ENCODE measurements at regions not wholly inside any gene's neighbourhood (a gene's known extent, or its start where the extent isn't known, plus 50 kb on each side); places are given as distances from the start of the nearest gene placed in this dataset.
"Not testable (repeated sequence)": the region's sequence is repeated elsewhere in the genome, so short reads cannot be mapped to it uniquely, and the experiment has no call there.

GRCh38 chr2:234251326-234252271 is 201.1 kb downstream of the SPP2 start:
- DNase-seq (ENCODE audit: low read depth in 4 of 4, low spot score in 3 of 4) = no peak

GRCh38 chr2:234250926-234251325 is 200.4 kb downstream of the SPP2 start:
- no peak for DNase-seq (ENCODE audit: low read depth in 4 of 4, low spot score in 3 of 4)

GRCh38 chr2:234249873-234250272 is 199.4 kb downstream of the SPP2 start:
- no peak for DNase-seq (ENCODE audit: low read depth in 4 of 4, low spot score in 3 of 4)

DNA sequence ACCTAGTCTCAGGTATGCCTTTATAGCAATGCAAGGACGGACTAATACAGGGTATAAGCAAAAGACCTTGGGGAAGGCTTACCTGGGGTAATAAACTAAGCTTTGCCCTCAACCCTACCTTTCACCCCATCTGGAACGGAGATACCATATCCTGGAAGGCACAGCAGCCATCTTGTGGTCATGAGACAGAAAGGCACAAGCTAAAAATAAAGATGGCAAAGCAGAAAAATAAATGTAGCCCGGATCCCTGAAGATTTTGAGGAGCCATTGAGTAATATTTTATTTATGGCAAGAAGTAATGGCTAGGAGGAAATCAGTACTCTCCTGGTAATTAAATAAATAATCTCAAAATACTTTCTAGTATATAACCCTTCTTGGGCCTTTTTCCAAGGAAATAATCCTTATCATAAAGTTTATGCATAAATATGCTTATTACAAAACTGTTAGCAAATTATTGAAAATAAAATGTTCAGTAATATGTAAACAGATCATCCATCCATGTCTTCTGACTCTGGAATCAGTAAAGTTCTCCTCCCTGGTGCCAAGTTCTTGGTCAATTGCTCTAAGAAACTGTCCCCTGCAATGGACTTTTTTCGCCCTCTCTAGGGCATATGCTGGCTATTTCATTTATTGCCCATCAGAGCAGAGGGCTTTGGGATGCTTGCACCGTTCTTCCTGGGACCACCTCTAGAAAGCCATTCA is 198.7 kb downstream of the SPP2 start:
- no peak for DNase-seq (ENCODE audit: low read depth in 4 of 4, low spot score in 3 of 4)

DNA sequence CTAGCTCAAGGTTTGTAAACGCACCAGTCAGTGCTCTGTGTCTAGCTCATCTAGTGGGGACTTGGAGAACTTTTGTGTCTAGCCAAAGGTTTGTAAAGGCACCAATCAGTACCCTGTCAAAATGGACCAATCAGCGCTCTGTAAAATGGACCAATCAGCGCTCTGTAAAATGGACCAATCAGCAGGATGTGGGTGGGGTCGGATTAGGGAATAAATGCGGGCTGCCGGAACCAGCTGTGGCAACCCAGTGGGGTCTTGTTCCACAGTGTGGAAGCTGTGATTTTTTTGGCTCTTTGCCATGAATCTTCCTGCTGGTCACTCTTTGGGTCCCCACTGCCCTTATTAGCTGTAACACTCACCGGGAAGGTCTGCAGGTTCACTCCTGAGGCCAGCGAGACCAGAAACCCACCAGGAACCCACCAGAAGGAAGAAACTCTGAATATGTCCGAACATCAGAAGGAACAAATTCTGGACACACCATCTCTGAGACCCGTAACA is 197.8 kb downstream of the SPP2 start:
- not testable (repeated sequence) for DNase-seq (ENCODE audit: low read depth in 4 of 4, low spot score in 3 of 4)

DNA sequence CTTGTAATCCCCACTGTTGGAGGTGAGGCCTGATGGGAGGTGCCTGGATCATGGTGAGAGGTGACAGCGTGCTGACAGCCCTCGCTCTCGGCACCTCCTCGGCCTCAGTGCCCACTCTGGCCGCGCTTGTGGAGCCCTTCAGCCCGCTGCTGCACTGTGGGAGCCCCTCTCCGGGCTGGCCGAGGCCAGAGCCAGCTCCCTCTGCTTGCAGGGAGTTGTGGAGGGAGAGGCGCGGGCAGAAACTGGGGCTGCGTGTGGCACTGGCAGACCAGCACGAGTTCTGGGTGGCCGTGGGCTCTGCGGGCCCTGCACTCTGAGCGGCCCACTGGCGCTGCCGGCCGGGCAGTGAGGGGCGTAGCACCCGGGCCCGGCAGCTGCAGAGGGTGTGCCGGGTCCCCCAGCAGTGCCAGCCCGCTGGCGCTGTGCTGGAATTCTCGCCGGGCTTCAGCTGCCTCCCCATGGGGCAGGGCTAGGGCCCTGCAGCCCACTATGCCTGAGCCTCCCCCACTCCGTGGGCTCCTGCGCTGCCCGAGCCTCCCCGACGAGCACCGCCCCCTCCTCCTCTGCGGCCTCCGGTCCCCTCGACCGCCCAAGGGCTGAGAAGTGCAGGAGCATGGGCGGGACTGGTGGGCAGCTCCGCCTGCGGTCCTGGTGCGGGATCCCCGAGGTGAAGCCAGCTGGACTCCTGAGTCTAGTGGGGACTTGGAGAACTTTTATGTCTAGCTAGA is 197.1 kb downstream of the SPP2 start:
- no peak for DNase-seq (ENCODE audit: low read depth in 4 of 4, low spot score in 3 of 4)

DNA sequence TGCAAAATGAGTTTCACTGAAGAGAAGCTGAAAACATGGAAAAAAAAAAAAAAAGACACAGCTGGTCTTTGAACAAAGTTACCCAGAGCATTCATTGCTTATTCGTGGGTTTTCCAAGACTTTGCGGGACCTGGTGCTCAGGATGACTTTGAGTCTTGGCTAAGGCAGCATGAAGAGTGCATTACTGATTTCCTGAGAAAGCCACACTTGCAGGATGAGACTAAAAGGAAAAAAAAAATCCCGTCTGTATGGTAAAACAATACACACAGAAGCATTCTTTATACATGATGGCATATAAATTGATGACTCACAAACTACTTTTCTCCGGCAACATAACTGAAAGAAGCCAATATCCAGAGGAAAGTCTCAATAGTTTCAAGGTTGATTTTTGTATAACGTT is 195.4 kb downstream of the SPP2 start:
- DNase-seq (ENCODE audit: low read depth in 4 of 4, low spot score in 3 of 4) = no peak

DNA sequence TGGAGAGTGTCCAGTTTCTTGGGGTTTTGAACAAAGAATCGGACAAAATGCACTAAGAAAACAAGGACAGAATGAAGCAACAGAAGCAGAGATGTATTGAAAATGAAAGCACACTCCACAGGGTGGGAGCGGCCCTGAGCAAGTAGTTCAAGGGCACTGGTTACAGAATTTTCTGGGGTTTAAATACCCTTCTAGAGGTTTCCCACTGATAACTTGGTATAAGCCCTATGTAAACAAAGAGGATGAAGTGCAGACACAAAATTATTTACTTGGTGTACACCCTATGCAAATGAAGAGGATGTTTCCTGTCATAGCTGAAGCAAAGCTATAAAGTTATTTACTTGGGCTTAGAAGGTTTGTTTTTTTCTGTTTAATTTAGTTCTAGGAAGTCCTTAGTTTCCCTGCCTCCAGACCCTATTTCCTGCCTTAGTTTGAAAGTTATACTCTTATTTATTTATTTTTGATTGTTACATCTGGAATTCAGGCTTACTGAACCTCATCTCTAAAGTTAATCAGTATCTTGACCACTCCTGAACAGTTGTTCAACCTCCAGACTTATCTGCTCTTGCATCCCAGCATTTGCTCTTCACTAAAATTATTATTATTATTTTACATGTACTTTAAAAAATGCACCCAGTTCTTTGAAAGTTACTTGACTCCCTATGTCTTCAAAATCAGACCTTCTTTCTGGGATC is 193.5 kb downstream of the SPP2 start:
- DNase-seq (ENCODE audit: low read depth in 4 of 4, low spot score in 3 of 4) = no peak

DNA sequence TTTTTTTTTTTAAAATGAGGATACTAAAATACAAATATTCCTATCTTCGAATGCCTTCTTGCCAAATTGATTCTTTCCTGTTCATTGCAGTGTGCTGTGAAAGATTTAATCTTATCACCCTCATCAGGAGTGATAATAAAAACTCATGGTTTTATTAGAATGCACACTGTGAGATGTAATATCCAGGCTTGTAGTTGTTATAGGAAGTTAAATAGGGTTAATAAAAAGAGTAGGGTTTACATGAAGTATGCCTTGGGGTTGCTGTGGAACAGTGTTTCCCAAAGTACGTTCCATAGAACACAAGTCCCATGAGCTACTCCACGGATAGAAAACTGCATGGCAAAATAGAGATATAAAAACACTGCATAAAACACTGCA is 191.9 kb downstream of the SPP2 start:
- no peak for DNase-seq (ENCODE audit: low read depth in 4 of 4, low spot score in 3 of 4)

- DNase-seq (ENCODE audit: low read depth in 4 of 4, low spot score in 3 of 4) = peak; percentile 47 to 78 (median 62)
Measured at GRCh38 chr2:234241656-234242458, 191.4 kb downstream of the SPP2 start.

GRCh38 chr2:234240917-234241316 is 190.4 kb downstream of the SPP2 start:
- DNase-seq (ENCODE audit: low read depth in 4 of 4, low spot score in 3 of 4) = no peak

GRCh38 chr2:234235191-234235590 is 184.7 kb downstream of the SPP2 start:
- no peak for DNase-seq (ENCODE audit: low read depth in 4 of 4, low spot score in 3 of 4)

DNA sequence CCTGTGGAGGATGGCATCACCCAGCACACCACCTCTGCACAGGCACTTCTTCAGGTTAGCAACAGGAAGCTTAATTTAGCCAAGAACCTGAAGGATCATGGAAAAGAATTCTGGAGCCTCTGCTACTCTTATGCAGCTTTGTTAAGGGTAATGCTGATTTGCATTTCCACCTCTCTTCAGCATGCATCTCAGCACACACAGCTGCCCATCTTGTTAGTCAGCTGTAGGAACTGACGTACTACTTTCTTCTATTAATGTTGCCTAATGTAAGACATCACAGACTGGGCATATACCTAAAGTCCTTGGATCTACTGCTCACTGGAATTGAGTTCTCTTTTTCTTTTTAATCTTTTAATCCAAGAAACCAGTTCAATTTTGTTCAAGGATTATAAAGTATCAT is 181.0 kb downstream of the SPP2 start:
- no peak for DNase-seq (ENCODE audit: low read depth in 4 of 4, low spot score in 3 of 4)

GRCh38 chr2:234219046-234219310 is 168.5 kb downstream of the SPP2 start:
- no peak for DNase-seq (ENCODE audit: low read depth in 4 of 4, low spot score in 3 of 4)

GRCh38 chr2:234218266-234219045 is 168.0 kb downstream of the SPP2 start:
- no peak for DNase-seq (ENCODE audit: low read depth in 4 of 4, low spot score in 3 of 4)

GRCh38 chr2:234212534-234212933 is 162.0 kb downstream of the SPP2 start:
- no peak for DNase-seq (ENCODE audit: low read depth in 4 of 4, low spot score in 3 of 4)

DNA sequence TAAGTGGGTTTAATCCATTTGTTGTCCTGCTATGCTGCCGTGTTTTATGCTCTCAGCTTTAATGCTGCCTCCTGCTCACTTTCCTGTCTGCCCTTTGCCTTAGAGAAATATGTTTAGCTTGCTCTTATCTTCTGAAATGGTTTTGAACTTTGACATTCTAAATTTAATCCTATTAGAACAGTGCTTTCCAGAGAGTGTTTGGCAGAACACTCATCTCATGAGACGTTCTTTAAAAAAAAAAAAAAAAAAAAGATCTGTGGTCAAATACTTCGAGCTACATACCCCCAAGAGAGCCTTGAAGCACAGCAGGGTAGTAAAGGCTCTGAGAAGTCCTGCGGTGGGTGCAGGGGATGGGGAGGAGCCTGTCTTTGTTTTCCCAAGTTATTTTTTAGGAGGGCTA is 161.3 kb downstream of the SPP2 start:
- no peak for DNase-seq (ENCODE audit: low read depth in 4 of 4, low spot score in 3 of 4)

- DNase-seq (ENCODE audit: low read depth in 4 of 4, low spot score in 3 of 4) = no peak
Measured at GRCh38 chr2:234206738-234207137, 156.2 kb downstream of the SPP2 start.

DNA sequence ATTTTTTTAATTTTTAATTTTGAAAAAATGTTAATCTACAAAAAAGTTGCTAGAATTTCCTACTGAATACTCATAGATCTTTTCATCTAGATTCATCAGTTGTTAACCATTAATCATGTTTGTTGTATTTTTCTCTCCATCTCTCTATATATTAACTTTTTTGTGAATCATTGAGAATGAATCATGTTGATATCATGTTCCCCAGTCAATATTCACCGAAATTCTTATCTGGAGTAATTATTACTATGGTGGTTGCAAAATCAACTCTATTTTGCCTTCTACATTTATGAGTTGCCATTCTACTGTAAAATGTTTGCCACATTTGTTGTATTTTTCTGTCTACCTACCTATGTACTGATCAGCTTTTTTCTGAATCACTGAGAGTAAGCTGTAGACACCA is 154.0 kb downstream of the SPP2 start:
- no peak for DNase-seq (ENCODE audit: low read depth in 4 of 4, low spot score in 3 of 4)

All from left renal pelvis (tissue), 4 donors.